GM06990 (cell line): ENCODE measurements at regions not wholly inside any gene's neighbourhood (a gene's known extent, or its start where the extent isn't known, plus 50 kb on each side); places are given as distances from the start of the nearest gene placed in this dataset.

Source experiments
- DNase-seq: peaks from one replicate; pipeline ENCODE4 v3.0.0-alpha.2; 2011; ENCODE audit not compliant: insufficient read length; ENCODE audit errors: extremely low read depth
- H3K27me3 ChIP-seq: replicated peaks from 2 replicates; pipeline ENCODE4 v1.6.0; 2011; ENCODE audit warnings: low read length; ENCODE audit not compliant: control insufficient read depth, insufficient read depth
- H3K36me3 ChIP-seq: 2 replicates; pipeline ENCODE4 v1.5.1; 2011; ENCODE audit warnings: low read length; ENCODE audit not compliant: control insufficient read depth, insufficient read depth
- H3K4me3 ChIP-seq: replicated peaks from 2 replicates; pipeline ENCODE4 v1.5.1; 2011; ENCODE audit warnings: low read depth, mild to moderate bottlenecking, control low read depth, low read length
- TF ChIP-seq, protein P1 (sequence below): IDR thresholded peaks from 2 replicates; pipeline ENCODE4 v1.5.1; 2011; ENCODE audit warnings: low read length, control low read depth, mild to moderate bottlenecking, inconsistent platforms; ENCODE audit not compliant: insufficient read depth, poor library complexity, severe bottlenecking

DNA sequence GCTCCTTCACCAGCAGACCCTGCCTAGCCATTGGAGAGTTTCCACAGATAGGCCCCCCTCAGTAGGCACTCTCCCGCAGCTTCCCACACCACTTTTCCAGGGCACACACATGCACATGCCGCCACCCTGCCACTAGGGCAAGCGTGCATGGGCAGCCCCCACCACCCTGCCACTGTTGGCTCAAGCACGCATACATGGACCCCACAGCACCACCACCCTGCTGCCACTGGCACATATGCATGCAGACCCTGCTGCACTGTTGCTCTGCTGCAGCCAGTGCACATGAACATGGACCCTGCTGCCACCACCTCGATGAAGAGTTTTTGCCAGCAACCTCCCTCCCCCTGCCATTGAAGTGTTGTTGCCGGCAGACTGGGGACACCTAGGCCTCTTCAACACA lies 154.9 kb downstream of the FTCDNL1 start:
- Histone ChIP-seq H3K27me3 (no peaks in the 10 kb centered on the region), H3K4me3 (no peak overlapping the region), H3K36me3 (no peaks in the 10 kb centered on the region)
- no peak for DNase-seq
- TF ChIP-seq, protein P1, sequence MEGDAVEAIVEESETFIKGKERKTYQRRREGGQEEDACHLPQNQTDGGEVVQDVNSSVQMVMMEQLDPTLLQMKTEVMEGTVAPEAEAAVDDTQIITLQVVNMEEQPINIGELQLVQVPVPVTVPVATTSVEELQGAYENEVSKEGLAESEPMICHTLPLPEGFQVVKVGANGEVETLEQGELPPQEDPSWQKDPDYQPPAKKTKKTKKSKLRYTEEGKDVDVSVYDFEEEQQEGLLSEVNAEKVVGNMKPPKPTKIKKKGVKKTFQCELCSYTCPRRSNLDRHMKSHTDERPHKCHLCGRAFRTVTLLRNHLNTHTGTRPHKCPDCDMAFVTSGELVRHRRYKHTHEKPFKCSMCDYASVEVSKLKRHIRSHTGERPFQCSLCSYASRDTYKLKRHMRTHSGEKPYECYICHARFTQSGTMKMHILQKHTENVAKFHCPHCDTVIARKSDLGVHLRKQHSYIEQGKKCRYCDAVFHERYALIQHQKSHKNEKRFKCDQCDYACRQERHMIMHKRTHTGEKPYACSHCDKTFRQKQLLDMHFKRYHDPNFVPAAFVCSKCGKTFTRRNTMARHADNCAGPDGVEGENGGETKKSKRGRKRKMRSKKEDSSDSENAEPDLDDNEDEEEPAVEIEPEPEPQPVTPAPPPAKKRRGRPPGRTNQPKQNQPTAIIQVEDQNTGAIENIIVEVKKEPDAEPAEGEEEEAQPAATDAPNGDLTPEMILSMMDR = no peak

DNA sequence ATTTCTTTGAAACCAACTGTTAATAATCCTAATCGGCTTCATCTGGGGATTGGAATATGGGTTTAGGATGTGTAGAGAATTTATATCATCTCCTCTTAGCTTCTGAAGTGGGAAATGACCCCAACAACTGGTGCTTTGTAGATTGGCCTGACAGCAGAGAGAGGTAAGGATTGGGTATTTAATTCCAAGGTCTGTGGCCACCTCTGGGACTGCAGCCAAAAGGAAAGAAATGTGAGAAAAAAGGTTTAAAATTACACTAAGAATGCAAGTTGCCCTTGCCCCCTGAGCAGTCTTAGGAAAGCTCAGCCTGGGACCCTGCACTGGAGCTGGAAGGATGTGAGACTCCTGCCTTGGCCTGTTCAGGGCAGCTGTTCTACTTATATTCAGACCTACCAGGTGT lies 157.1 kb downstream of the FTCDNL1 start:
- no peak overlapping the region for H3K4me3 ChIP-seq
- TF ChIP-seq, protein P1 = no peak
- no peaks in the 10 kb centered on the region for H3K36me3 ChIP-seq
- no peaks in the 10 kb centered on the region for H3K27me3 ChIP-seq
- DNase-seq = no peak

DNA sequence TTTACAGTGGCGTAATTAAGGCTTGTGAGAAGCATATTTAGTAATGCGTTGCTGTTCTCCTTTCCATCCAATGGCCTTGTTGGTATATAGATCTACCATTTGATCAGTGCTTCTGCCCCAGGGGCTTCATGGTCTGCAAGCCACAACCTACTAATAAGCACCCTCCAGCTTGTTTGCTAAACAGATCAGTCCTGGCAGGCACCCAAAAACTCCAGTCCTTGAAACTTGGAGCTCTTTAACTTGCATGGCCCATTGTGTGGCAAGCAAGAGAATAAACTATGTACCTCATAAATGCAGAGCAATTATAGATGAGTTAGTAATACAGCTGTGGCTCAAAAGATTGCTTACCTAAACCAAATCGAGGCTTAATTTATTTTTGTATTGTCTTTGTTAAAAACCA lies 158.5 kb downstream of the FTCDNL1 start:
- no peaks in the 10 kb centered on the region for H3K27me3 ChIP-seq
- TF ChIP-seq, protein P1 = no peak
- DNase-seq = no peak

DNA sequence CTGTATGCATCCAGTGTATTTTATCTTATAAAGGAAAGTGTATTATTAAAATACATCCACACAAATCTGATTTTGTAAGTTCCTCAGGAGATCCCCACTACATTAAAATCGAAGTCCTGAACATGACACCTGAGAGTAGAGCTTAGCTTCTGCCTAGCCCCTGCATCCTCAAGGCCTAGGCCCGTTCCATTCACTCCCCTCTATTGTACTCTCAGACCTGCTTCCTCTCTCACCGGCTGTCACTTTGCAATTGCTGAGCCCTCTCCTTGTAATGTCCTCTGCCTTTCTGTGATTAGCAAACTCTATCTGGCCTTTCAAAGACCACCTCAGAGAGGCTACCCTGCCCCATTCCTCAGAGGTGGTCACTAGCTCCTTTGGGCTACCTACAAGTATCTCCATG lies 160.8 kb downstream of the FTCDNL1 start:
- Histone ChIP-seq H3K4me3 (no peak overlapping the region), H3K36me3 (no peaks in the 10 kb centered on the region), H3K27me3 (no peaks in the 10 kb centered on the region)
- TF ChIP-seq, protein P1 = no peak
- DNase-seq = no peak

More for the DNA sequence above, 158.5 kb downstream of the FTCDNL1 start:
- H3K4me3 ChIP-seq = no peak overlapping the region
- H3K36me3 ChIP-seq = no peaks in the 10 kb centered on the region

DNA sequence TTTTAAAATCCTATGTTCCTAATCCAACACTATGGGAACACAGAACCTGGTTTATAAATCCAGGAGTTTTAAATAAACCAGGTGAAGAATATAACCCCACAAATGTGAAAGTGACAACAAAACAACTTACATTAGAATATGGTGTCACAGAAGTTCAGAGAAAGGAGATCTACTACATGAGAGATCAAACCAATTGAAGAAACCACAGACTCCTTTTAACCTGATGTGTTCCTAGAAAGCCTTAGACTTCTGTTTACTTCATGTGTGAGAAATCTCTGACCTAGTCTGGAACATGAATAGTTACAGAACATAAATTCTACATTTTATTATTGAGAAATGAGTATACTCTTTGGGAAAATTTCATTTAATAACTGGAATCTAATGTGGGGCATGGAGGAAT lies 165.3 kb downstream of the FTCDNL1 start:
- H3K4me3 ChIP-seq = no peak overlapping the region
- no peaks in the 10 kb centered on the region for H3K27me3 ChIP-seq
- TF ChIP-seq, protein P1 = no peak
- DNase-seq = no peak
- H3K36me3 ChIP-seq = no peaks in the 10 kb centered on the region

DNA sequence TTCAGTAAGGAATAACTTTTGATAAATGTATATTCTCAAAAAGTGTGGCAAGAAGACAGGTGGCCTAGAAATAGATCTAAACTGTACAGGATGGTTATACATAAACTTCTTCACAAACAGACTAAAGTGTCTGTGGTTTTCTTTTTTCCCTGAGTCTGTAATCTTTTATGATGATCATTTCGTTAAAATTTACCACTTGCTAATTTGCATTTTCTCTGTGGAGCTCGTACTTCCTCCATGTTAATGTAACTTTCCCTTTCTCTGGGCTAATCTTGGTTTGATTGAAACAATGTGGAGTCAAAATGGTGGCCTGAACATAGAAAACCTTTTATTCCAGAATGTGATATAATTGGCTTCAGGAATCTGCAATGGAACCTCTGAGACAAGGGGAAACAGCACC lies 166.2 kb downstream of the FTCDNL1 start:
- no peaks in the 10 kb centered on the region for H3K27me3 ChIP-seq
- TF ChIP-seq, protein P1 = no peak
- H3K4me3 ChIP-seq = no peak overlapping the region
- no peak for DNase-seq
- no peaks in the 10 kb centered on the region for H3K36me3 ChIP-seq
